NCI-H69 (cell line): ENCODE measurements at regions not wholly inside any gene's neighbourhood (a gene's known extent, or its start where the extent isn't known, plus 50 kb on each side); places are given as distances from the start of the nearest gene placed in this dataset.

Experiments
- DNase-seq: peaks from one replicate; lab custom pipeline; 2025; lab: John Stamatoyannopoulos, UW

- peak; percentile 91 for DNase-seq
Measured at GRCh38 chrX:40166582-40166981, 68.8 kb upstream of the BCOR start.

GRCh38 chrX:40165861-40166260 is 68.1 kb upstream of the BCOR start:
- no peak for DNase-seq

DNA sequence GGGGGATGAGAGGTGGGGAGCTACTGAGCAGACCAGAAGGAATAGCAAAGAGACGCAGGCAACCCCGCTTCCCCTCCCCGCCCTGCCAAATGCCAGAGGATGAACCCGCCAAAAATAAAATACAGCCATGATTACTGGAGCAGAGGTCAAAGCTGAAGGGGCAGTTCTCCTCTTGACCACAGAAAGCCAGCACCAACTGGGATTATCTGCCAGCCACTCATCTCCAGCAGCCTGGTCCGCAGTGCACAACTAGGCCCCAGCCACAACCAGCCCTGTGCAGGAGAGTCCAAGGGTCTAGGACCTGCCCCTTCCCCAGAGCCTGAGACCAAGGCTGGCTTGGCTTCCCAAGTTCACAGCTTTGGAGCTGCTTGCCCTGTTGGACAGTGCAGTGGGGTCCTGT is 67.4 kb upstream of the BCOR start:
- DNase-seq: no peak

GRCh38 chrX:40164751-40165150 is 67.0 kb upstream of the BCOR start:
- DNase-seq: no peak

DNA sequence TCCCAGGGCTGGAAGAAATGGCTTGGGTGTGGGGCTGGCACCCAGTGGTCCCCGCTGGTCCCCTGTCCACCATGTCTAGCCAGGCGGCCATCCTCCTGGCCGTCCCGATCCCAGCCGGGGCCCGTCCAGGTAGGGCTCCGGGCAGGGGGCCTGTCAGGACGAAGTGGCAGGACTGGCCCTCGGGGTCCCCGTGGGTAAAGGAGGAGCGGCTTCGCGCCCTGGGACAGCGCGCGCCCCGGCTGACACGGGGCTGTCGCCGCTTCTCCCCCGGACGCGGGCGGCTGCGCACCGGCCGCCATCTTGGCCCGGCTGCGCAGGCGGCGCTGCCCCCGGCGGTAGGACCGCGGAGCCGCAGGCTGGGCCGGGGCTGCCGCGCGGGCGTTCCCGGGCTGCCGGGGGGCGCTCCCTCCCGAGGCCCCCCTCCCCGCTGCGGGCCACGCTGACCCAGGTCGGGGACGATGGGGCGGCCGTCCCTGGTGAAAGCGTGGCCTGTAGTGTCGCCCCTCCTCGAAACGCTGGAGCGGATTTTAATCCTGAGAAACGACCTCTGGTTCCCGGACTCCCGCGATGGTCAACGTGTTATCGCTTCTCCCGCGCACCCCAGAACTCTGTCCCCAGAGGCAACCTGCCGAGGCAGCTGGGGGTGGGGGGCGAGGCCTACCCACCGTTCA is 60.4 kb upstream of the BCOR start:
- peak; percentile 76 for DNase-seq

GRCh38 chrX:40157228-40158035 is 59.7 kb upstream of the BCOR start:
- DNase-seq: no peak

DNA sequence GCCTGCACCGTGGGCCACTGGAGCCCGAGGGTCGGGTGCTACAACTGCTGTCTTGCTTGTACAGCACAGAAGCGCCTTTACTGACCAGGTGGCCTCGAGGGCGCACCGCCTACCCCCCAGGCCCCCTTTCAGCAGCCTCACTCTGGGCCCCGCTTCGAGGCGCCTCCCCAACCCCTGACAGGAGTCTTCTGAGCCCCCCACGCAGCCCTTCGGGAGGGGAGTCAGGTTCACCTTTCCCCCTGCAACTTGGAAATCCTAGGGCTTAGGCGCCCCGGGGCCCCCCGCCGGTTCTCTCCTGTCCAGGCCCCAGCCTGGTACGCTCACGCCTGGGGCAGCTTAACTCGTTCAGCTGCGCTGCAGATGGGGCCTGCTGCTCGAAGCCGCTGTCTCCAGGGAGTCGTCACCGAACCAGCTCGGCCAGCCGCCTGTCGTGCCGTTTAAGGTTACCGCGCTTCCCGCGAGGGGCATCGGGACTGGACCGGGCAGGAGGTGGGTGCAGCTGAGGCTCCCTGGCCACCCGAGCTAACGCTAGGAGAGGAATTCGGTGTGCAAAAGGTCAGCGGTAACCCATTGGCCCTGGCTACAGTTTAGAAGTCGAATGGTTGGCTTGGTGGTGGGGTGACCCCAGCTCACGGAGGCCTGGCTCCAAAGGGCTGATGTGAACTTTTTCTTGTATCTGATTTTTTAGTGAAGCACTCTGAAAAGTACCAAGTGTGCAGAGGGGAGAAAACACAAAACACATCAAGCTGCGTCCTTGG is 58.9 kb upstream of the BCOR start:
- no peak for DNase-seq

- peak; percentile 74 for DNase-seq
Measured at GRCh38 chrX:40155589-40156469, 58.1 kb upstream of the BCOR start.

DNA sequence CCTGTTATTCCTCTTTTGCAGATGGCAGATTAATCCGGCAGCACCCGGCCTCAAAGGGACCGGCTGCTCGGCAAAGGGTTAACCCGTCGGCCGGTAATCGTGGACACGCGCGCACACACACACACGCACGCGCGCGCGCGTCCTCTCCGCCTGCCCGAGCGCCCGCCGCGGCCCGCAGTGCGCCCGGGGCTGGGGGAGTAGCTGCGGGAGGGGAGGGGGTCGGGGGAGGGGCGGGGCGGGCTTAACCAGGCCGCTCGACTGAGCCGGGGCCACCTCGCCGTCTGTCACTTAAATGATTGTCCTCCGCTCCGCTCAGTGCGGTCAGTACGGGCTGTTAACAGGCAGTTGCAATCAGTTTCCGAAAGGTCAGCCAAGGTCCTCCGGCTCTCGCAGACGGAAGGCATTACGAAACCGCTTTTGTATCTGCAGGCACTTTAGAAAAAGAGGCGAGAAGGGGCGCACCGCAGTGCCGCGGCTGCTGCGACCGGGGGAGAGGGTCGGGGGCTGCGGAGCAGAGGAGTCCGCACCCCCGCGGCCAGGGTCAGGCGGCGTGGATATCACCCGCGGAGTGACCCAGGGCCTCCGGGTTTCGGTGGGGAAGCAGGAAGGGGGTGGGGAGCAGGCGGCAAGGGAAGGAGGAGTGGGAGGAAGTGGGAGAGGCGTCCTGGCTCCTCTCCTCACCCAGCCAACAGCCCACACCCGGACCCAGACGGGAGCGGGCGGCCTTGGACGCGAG is 57.3 kb upstream of the BCOR start:
- peak; percentile 88 for DNase-seq

- peak; percentile 88 for DNase-seq
Measured at GRCh38 chrX:40154250-40154852, 56.6 kb upstream of the BCOR start.

- DNase-seq: peak; percentile 87
Measured at GRCh38 chrX:40153345-40154249, 55.8 kb upstream of the BCOR start.

DNA sequence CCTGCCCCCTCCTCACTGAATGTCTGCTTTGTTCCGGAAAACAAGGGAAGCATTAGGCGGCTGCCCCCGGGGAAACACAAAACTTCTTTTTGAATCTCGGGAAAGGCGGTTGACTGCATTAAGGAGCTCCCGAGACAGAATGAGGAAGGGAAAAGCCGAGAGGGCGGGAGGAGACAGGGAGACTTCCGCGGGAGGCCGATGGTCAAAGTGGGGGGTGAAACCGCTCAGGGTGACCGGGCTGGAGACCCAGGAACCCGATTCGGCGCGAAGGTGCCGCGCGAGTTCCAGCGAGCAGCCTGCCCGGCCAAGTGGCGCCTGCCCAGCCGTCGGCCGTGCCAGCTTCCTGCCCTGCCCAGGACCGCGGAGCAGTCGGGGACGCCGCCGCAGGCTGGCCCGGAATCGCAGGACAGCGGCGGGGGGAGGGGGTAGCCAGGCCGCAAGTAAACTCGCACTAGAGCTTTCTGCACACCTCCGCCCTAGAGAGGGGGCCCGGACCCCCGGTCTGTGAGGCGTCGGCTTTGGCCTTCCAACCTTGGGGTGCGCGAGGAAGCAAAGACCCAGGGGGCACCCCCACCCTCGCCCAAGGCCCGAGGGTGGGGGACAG is 55.1 kb upstream of the BCOR start:
- DNase-seq: peak; percentile 68

DNA sequence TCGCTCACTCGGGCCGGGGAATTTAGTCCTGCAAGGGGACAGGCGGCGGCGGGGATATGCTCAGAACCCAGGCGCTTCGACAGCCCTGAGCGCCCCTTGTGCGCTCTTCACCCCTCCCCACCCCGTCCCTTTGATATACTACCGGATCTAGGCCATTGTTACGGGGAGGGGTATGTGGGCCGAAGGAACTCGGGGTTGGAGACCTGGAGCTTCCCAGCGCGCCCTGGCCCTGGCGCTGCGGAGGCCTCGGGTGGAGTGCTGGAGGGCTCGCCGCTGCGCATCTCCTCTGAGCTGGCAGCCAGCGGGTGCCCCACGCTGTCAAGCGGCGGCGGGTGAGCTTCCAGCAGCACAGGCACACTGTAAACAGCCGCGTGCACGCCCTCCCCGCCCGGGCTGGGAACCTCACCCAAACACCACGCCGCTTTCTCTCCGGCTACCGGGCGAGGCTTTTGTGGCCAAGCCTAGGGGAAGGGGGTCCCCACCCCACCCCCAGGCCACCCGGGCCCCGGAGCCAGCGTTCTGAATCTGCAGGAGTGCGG is 54.5 kb upstream of the BCOR start:
- DNase-seq: peak; percentile 74

- peak; percentile 63 for DNase-seq
Measured at GRCh38 chrX:40151211-40152172, 53.7 kb upstream of the BCOR start.

DNA sequence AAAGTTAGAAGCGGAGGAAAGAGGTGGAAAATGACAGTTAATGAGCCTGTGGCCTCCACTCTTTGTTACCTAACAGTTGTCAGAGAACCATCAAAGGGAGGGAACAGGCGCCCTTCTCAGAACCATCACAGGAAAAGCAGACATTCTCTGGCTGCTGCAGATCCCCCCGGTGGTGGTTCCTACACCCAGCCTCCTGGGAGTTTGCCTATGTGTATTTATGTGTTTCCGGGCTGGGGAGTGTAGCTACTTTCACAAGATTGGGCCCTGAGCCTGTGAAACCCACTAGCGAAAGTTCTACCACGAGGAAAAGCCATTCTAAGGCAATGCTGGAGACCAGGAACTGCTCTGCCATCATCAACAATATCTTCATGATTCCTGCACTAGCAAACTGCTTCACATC is 52.7 kb upstream of the BCOR start:
- peak; percentile 28 for DNase-seq

DNA sequence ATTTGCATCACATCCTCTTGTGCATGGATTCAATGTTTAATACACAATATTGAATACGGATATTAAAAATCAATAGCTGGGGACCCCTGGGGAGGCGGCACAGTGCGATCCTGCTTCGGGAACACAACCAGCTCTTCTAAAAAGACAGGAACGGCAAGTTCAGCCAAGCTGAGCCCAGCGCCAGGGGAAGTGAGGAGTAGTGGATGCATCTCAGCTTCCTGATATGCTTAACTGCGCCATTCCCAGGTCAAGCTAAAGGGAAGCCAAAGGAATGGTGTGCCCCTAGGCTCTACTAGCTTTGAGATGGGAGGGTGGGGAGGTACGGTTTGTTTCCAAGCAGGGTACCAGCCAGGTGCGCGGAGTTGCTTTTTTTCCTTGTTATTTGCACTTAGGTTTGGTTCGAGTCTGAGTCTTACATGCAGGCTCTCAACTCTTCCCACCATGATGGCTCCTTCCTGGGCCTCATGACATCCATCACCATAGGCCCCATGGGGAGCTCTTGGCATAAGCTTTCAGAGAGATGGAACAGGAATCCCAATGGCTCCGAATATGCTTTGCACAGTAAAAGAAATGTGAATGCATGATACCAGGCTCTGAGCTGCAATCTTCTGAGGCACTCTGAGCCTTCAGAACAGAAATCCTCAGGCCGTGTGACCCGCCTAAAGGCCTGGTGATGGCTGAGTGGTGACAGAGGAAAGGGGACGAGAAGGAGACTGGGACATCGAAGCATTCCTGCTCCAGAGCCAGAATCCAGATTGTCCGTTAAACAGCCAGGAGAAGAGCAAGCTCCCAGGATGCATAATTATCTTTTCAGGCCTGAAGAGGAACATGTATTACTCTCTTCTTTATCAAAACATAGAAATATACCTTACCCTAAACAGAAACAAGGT is 51.8 kb upstream of the BCOR start:
- no peak for DNase-seq
